ENCODE measurements at regions not wholly inside any gene's neighbourhood (a gene's known extent, or its start where the extent isn't known, plus 50 kb on each side); places are given as distances from the start of the nearest gene placed in this dataset.

DNA sequence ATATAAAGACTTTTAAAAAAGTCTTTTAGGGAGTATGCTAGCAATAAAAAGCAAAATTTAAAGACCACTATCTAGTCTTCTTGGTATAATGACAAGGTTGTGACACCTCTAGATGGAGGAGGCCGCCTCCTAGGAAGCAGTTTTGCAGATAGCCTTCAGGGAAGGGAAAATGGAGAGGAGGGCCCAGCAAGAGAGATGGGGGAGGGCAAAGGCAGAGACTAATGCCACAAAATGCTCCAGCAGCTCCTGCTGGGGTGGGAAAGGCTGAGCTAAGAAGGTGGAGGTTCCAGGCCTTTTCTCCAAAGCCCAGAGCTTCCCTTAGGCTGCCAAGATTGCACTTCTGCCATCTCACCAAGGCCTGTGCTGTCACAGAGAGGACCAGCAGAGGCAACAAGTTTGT is 153.9 kb upstream of the THSD7B start:
- DNase-seq (ENCODE audit: missing footprints) (no peak), ATAC-seq (no peak)
- intact Hi-C loops (cut with DNase I) = no loop called here

DNA sequence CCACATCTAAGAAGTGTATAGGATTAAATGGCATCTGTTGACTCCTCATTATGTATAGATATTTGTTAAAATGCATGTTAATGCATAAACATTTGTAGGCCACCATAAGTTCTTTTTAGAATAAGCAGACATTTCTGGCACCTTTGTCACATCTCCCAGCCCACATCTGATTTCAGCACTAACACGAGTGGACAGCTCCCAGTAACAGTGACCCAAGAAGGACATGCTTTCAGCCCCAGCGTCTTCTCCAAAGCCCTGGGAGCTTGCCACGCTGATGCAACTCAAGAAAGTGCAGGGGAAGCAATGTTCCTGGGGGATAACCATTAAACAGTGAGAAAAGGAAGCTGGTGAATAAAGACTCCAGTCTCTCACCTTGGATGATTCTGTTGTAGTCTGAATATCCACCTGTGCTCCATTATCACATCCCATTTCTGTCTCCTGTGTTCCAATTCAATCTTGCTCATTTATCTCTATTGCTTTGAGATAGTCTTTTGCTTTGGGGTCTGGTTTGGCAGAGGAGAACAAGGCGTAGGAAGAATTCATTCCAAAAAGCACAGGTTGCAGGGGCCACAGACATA is 182.6 kb upstream of the THSD7B start:
- DNase-seq (ENCODE audit: missing footprints) = no peak
- no peak for ATAC-seq
- intact Hi-C loops (cut with DNase I) = no loop called here

DNA sequence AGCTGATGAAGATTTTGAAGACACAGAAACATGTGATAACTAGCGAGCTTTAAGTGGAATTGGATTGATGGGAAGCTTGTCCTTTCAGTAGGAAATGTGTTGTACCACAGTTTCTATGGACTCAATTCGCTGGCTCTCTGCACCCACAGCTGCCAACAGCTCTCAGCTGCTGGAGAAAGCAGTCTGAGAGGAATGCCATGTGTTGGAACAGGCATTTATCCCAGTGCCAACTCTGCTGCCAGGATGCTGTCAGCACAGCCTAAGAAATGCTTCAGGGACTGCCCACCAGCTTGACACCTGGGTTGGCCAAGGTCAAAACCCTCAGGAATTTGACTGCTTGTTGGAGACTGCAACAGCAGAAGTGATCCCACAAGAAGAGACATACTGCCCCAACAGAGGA is 193.0 kb upstream of the THSD7B start:
- ATAC-seq (peak; percentile 97), DNase-seq (ENCODE audit: missing footprints) (peak; percentile 70)
- intact Hi-C loops (cut with DNase I) = loop anchor here (2.0 to 5.0 kb wide), 2 partner anchors 38 to 180 kb away; no protein-coding TSS in a partner anchor

DNA sequence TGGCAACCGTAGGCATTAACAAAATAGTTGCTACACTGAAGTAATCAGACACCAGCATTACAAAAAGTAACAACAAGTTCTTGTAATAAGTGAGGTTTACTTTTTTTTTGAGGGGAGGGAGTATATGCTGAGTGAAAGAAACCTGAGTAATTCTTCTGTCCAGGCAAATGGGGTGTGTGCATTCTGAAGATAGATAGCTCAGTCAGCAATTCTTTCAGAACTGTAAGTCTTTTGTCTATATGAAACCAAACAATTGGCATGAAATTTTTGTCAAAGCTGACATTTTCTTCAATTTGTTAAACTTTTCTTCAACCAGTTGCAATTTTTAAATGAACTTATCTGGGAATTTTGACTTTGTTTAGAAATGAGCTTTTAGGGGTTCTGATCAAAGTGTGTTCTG is 208.1 kb upstream of the THSD7B start:
- DNase-seq (ENCODE audit: missing footprints) (no peak), ATAC-seq (no peak)
- intact Hi-C loops (cut with DNase I) = no loop called here

DNA sequence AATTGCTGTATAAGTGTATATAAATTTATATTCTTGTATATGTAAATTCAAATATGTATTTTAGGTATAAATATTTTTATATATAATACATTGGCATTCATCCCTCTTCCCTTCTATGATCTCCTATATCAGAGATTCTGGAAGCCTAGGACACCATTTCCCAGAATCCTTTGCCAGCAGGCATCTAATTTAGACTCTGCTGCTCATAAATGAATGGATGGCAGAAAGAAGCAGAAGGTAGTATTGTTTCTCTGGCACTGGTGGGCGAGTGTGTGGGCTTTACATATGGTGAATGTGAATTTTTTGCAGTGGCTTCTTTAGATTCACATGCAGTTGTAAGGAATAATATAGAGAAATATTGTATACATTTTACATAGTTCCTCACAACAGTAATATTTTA is 215.2 kb upstream of the THSD7B start:
- DNase-seq (ENCODE audit: missing footprints) = no peak
- no peak for ATAC-seq
- intact Hi-C loops (cut with DNase I) = no loop called here

DNA sequence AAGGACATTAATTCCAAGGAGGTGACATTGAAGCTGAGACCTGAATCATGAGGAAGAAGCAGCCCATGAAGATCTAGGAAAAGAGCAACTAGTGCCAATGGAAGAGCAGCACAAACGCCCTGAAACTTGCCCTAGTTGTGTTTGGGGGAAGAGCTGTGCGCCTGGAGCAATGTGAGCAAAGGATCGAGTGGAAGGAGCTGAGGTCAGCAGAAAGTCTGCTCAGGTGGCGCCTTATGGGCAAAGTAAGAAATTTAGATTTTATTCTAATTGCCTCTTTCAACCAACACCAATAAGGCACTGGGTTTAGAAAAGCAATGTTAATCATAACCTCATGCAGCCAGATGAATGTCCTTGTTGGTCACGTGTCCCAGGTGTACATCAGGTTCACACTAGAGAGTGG is 226.0 kb upstream of the THSD7B start:
- ATAC-seq (no peak), DNase-seq (ENCODE audit: missing footprints) (no peak)
- intact Hi-C loops (cut with DNase I) = no loop called here

DNA sequence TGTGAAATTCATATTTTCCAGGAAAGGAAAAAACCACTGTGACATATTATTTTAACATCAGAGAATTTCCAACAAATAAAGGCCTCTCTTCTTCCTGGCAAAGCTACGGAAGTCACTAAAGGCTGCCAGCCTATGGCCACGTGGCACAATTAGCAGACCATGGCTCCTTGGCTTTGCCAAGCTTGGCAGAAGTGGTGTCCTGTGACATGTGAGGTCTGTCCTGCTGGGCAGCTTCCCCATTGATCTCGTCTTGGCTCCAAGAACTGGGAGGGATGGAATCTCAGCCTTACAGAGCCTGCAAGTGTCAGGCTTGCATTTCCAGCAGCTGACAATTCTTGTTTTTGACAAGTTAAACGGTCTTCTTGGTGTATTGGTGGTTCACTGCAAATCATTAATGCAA is 226.9 kb upstream of the THSD7B start:
- intact Hi-C loops (cut with DNase I) = no loop called here
- peak; percentile 86 for ATAC-seq
- DNase-seq (ENCODE audit: missing footprints) = peak; percentile 68

DNA sequence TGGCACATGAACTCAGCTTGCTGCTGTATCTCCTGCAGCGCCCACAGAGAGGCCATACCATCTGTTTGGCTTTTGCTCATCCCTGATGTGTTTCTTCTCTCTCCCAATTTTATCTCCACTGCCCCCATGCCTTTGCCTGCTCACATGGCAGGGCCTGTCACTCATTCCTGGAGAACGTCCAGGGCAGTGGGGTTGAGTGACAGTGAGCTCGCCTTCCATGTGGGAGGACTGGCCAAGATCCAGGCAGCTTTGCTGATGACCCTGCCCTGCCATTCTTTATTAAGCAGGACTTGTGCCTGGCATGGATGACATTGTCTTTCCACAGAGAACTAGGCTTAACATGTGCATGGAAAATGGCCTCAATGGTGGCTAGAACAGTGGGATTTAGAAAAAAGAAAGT is 230.5 kb upstream of the THSD7B start:
- DNase-seq (ENCODE audit: missing footprints) = no peak
- peak; percentile 76 for ATAC-seq
- intact Hi-C loops (cut with DNase I) = loop anchor here (2.0 kb wide), 1 partner anchor 38 kb away; no protein-coding TSS in a partner anchor

DNA sequence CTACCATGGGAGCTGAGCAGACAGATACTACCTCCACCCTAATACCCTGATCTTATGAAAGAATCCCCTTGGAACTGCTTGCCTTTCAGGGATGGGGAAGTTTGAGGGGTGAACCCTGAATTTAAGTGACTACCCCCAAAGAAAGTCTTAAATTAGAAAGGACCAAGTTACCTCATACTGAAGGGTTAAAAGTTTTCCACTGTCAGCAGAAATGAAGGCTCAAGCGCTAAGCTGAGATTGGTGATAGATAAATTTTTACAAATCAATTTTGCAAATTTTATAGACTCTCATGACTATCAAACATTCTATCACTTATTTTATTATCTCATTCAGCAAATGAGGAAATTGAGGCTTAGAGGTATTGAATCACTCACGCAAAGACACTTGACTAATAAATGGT is 233.2 kb upstream of the THSD7B start:
- intact Hi-C loops (cut with DNase I) = no loop called here

DNA sequence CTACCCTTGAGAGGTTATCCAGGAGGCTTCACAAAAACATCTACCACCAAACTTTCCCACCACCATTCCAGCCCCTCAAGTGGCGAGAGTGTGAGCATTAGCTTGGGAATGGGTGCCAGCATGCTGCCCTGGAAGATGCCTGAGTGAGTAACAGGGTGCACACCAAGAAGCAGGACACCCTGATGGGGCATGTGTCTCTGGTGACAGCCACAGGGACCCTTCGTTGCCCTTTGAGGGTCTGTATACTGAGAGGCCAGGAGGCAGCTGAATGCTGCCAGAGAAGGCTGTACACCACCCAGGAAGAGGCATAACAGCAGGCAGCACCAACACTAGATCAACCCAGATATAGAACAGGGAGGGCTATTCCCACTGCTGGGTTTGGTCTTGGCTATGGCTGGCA is 233.6 kb upstream of the THSD7B start:
- intact Hi-C loops (cut with DNase I) = no loop called here
- no peak for DNase-seq (ENCODE audit: missing footprints)
- no peak for ATAC-seq

More for the DNA sequence above, 233.2 kb upstream of the THSD7B start:
- DNase-seq (ENCODE audit: missing footprints) = no peak
- no peak for ATAC-seq

DNA sequence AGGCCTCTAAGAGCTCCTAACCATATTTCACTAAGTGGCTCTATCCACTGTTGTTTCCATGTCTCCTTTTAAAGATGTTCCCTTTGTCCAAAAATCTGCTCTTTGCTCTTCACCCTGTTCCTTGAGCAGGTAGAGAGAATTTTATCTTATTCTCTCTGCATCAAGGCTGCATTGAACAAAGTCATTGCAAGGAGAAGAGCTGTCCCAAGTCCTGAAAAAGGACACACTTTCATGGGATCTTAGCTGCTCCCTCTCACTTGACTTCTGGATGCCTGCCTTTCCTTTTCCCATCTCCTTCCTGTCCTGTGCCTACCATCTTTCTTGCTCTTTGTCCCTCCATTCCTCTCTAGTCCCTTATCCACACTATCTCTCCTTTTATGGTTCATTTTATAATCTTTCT is 235.2 kb upstream of the THSD7B start:
- no peak for ATAC-seq
- intact Hi-C loops (cut with DNase I) = no loop called here
- DNase-seq (ENCODE audit: missing footprints) = no peak

DNA sequence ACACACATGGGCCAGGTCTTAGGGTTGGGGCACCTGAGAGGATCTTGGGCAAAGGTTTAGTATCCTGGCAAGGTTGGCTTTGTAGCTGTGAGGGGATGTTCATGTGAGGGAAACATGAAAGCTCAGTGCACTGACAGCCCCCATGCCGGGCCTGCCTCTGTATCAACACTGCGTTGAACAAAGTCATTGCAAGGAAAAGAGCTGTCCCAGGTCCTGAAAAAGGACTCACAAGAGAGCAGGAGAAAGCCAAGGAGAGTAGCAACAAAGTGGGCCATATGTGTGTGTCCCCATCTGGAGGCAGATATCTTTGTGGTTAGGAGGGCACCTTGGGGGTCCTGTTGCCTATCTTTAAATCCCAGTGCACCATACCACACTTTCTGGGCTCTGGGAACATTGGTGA is 237.8 kb upstream of the THSD7B start:
- intact Hi-C loops (cut with DNase I) = no loop called here
- DNase-seq (ENCODE audit: missing footprints) (no peak), ATAC-seq (no peak)

DNA sequence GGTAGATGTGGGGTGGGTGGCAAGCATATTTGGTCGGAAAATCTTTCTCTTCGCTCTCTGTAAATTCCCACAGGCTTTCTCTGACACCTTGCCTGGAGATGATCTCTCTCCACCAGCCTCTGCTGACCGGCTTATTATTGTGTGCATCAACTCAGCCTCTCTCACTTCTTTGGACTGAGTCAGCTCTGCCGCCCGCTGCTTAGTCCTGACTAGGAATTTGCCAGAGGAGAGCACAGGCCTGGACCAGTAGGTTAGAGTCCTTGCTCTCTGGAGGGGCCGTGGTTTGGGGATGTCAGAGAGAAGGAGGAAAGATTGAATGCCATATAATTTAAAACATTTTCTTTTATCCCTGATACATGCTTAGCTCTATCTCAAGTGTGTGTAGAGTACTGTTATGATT is 242.6 kb upstream of the THSD7B start:
- intact Hi-C loops (cut with DNase I) = no loop called here
- ATAC-seq (no peak), DNase-seq (ENCODE audit: missing footprints) (no peak)

DNA sequence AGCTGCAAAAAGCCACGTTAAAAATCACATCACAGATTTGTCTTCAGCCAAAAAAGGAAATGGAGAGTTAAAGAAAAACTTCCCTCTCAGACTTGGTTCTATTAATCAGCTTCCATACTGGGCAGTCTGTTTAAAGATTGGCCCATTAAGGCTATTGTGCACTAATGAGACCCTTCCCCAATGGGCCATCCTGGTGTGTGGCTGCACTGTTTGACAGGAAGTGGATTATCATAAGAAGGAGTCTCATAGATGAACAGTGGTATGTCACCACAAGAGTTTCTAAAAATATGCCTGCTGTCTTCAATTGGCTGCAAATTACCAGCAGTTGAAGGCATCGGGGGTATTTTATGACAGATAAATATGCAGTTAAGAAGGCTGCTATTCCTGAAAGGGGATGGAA is 247.6 kb upstream of the THSD7B start:
- DNase-seq (ENCODE audit: missing footprints) (no peak), ATAC-seq (no peak)
- intact Hi-C loops (cut with DNase I) = no loop called here

DNA sequence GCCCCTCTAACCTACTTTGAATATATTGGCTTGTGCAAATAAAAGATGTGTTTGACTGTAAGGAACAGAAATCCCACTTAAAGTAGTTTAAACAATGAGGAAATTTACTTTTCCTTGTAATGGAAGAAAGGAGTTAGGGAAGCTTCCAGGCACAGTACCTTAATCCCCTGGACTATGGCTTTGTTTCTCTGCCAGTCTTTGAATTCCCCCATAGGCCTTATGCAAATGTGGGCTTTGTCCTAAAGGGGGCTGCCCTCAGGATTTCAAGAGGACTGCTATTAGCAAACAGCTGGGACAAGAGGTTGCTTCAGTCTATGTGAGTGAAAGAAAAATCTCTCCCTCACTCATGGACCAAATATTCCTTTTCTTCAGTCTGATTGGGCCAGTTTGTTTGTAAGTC is 255.1 kb upstream of the THSD7B start:
- intact Hi-C loops (cut with DNase I) = no loop called here
- no peak for ATAC-seq

DNA sequence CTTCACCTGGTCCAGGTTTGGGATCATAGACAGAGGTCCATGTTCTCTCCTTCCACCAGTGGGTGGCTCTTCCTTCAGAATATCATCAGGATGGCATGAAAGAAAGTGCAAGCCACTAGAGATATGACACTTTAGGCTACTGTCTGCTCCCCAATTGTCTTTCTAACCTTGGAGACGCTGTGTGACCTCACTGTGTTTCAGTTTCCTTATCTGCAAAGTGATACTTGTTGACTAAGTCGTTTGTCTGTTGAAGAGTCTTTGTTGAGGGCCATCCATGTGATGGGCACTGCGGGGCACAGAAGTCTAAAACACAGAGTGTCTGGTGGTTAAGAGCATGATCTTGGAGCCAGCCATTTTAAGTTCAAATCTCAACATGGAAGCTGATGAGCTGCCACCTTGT is 259.9 kb upstream of the THSD7B start:
- intact Hi-C loops (cut with DNase I) = no loop called here
- DNase-seq (ENCODE audit: missing footprints) = no peak
- no peak for ATAC-seq

More for the DNA sequence above, 255.1 kb upstream of the THSD7B start:
- DNase-seq (ENCODE audit: missing footprints) = no peak

DNA sequence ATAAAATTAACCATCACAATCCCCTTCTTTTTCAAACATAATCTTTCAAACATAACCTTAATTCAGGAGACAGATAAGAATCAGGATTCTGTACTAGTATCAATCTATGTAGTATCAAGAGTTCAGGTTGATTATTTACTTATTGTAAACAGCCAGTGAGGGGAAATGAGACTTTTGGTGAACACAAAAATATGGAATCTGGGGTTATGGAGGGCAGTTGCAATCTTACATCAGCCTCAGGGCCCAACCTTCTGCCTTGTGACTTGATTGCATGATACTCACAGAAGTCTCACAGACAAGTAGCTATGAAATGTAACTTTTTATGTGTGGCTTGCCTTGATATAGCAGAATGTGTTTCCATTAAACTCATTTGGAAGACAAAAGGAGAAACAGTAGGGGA is 262.7 kb upstream of the THSD7B start:
- DNase-seq (ENCODE audit: missing footprints) (no peak), ATAC-seq (no peak)
- intact Hi-C loops (cut with DNase I) = no loop called here

DNA sequence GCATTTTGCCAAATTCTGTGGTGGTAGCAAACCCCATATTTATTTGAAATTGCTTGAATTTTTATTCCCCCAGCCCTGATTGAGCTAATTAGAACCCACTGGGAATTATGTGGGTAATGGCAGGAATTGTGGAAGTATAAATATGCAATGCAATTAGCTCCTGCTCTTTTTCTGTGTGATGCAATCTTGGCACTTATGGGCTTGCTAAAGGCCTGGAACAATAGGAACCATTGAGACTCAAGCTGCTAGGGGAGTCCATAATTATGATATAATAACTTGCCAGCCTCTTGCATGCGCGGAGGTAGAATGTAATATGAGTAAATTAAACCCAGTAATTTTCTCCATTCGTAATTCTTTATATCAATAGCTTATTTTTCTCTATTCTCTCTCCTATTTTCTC is 267.6 kb upstream of the THSD7B start:
- DNase-seq (ENCODE audit: missing footprints) (no peak), ATAC-seq (no peak)
- intact Hi-C loops (cut with DNase I) = no loop called here

DNA sequence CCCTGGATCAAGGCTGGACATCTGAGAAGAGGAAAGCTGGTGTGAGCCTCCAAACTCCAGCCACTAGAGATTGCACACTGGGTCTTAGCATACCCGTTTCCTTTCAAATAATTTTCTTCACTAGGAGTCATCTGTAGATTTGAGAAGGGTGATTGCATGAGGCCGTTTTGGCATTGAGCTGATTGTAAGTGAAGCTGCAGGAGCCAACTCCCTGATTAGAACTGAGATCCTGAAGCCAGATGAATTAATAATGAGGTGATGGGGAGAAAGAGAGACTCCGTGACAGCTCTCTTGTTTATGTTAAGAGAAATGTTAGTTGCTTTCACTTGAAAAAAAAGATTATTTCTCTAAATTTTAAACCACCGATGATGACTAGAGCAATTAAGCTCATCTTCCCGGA is 268.4 kb upstream of the THSD7B start:
- intact Hi-C loops (cut with DNase I) = no loop called here
- ATAC-seq (no peak), DNase-seq (ENCODE audit: missing footprints) (no peak)

DNA sequence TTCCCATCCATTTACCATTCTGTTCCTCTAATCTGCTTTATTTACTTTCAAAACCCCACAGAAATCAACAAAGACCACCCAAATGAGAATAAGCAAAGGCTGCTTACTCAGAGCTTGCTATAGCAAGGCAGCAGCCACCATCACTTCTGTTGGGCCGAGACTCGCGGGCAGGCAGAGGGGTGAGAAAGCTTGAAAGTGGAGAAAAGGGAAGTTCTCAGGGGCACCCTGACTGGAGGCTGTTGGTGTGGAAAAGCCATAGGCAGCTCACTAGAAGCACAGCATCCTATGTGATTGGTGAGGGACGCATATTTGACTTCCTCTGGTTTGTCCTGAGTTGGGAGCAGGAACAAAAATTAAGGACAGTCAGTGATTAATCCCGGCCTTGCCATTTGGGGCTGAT is 269.7 kb upstream of the THSD7B start:
- intact Hi-C loops (cut with DNase I) = no loop called here
- no peak for ATAC-seq
- no peak for DNase-seq (ENCODE audit: missing footprints)

DNA sequence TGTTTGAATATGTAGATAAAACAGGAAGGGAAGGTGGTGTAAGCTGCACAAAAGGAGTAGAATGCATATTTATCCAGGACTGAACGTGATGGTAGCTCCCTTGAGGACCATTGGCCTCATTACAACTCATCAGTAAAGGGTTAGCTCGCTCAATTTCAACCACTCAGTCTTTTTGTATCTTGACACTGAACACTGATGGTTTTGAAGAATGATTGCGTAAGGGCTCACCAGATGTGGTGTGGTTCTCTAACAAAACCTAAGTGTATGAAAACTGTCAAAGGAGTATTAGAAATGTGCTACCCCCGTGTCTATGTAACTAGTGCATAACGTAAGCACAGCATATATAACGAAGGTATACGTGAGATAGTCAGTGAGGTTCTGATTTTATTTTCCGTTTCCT is 272.4 kb upstream of the THSD7B start:
- intact Hi-C loops (cut with DNase I) = no loop called here
- ATAC-seq (no peak), DNase-seq (ENCODE audit: missing footprints) (no peak)

DNA sequence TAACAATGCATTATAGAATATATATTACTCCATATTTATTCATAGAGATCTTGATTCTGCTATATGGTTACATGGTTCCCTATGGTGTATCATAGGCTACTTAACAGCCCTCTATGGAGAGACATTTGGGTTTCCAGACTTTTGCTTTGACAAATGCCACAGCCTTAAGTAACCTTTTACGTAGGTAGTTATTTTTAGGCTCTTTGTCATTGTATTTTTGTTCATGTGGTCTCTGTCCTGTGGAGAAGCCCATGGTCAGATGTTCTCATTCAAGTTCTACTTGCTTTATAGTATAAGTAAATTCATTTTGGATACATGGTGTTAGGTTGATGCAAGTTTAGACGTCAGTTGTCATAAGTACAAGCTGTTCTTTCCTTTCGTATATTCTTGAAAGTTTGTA is 275.2 kb upstream of the THSD7B start:
- intact Hi-C loops (cut with DNase I) = no loop called here
- no peak for DNase-seq (ENCODE audit: missing footprints)
- no peak for ATAC-seq

Measured in Right ventricle myocardium inferior (tissue), 1 donor.